ENCODE measurements at regions not wholly inside any gene's neighbourhood (a gene's known extent, or its start where the extent isn't known, plus 50 kb on each side); places are given as distances from the start of the nearest gene placed in this dataset.

DNA sequence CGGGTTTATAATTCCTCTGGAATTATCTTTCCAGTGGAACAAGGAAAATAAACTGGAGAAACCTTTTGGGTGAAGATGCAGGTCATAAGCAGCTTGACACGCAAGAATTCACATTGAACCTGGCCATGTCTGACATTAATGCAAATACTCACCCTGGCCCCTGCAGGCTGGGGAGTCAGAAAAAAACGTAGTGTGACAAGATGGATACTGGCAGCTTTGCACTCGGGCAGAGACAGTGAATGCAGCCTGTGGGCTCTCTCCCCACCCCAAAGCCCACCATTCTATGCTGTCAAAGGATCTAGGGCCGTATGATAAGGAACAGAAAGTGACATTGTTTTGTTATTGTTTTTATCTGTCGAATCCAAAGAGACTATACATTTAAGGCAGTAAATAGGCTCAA is 223.1 kb downstream of the RBM43 start:
- DNase-seq, result no peak
- Histone ChIP-seq H3K4me3 (no peak overlapping the region), H3K27me3 (no peaks in the 10 kb centered on the region), H3K9me3 (no peaks in the 10 kb centered on the region), H3K36me3 (no peaks in the 10 kb centered on the region), H3K27ac (no peak overlapping the region), H3K4me1 (peaks cover 0 to 34% (median 0%) of the 10 kb centered on the region in 3 donors)
- 72 to 81% methylated on average over 6 of the region's 6 CpGs for WGBS, 2 donors
- TF ChIP-seq, protein P1, sequence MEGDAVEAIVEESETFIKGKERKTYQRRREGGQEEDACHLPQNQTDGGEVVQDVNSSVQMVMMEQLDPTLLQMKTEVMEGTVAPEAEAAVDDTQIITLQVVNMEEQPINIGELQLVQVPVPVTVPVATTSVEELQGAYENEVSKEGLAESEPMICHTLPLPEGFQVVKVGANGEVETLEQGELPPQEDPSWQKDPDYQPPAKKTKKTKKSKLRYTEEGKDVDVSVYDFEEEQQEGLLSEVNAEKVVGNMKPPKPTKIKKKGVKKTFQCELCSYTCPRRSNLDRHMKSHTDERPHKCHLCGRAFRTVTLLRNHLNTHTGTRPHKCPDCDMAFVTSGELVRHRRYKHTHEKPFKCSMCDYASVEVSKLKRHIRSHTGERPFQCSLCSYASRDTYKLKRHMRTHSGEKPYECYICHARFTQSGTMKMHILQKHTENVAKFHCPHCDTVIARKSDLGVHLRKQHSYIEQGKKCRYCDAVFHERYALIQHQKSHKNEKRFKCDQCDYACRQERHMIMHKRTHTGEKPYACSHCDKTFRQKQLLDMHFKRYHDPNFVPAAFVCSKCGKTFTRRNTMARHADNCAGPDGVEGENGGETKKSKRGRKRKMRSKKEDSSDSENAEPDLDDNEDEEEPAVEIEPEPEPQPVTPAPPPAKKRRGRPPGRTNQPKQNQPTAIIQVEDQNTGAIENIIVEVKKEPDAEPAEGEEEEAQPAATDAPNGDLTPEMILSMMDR (IDR thresholded peaks at IDR 0.05), result no peak
- TF ChIP-seq POLR2A (IDR thresholded peaks at IDR 0.05), result no peak
- intact Hi-C loops (cut with DNase I), result no loop called here

DNA sequence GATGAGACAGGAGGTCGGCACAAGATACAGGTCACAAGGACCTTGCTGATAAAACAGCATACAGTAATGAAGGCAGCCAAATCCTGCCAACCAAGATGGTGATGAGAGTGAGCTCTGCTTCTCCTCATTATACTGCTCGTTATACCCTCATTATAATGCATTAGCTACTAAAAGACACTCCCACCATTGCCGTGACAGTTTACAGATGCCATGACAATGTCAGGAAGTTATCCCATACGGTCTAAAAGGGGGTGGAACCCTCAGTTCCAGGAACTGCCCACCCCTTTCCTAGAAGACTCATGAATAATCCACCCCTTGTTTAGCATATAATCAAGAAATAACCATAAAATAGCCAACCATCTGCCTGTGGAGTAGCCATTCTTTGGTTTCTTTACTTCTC is 224.2 kb downstream of the RBM43 start:
- no peak for TF ChIP-seq POLR2A (IDR thresholded peaks at IDR 0.05)
- TF ChIP-seq, protein P1 (IDR thresholded peaks at IDR 0.05), result no peak
- intact Hi-C loops (cut with DNase I), result no loop called here
- H3K36me3 ChIP-seq, result no peaks in the 10 kb centered on the region
- H3K4me3 ChIP-seq, result no peak overlapping the region
- H3K4me1 ChIP-seq, result peaks cover 0 to 35% (median 2%) of the 10 kb centered on the region in 3 donors
- 72 to 90% methylated on average over 4 of the region's 4 CpGs for WGBS, 2 donors
- no peak overlapping the region for H3K27ac ChIP-seq
- no peaks in the 10 kb centered on the region for H3K27me3 ChIP-seq
- no peaks in the 10 kb centered on the region for H3K9me3 ChIP-seq
- no peak for DNase-seq

DNA sequence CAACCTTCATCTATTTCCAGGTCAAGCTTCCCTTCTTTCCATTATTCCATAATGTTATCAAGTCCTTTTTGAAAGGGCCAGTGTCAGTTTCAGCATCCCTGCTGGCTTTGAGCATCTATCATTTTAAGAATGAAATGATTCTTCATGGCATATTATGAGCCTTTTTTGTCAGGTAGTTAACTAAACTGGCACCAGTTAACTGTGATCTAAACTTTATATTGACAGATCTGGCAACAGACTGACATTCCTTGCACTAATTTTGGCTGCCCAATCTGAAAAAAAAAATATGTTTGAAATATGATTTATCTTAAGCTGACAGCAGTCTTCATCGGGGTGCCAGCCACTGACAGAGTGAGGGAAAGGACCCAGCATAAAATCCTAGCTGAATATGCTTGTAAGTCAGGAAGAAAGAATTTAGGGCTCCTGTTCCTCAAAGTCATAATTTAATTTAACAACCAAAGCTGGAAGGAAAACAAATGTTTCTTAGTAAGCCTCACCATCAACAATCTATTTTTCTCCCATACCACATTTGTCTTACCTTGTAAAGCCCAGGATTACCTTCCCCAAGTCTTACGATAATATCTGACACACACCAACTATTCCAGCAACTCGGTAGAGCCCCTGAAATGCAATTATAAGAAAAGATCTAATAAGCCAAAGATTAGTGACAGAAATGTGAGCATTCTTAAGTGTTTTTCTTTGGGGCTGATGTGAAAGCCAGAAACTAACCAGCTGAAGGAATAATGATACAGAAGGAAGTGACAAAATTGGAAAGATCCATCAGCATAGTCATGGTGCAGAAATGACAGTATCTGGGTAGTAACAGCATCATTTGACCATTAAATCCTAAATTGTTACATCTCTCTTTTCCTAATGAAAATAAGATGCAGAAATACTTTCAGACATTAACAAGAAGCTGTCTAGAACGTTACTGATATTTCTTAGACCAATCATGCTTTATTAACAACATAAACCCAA is 228.1 kb downstream of the RBM43 start:
- intact Hi-C loops (cut with DNase I), result no loop called here
- 23 to 25% methylated on average over 4 of the region's 4 CpGs for WGBS, 2 donors

DNA sequence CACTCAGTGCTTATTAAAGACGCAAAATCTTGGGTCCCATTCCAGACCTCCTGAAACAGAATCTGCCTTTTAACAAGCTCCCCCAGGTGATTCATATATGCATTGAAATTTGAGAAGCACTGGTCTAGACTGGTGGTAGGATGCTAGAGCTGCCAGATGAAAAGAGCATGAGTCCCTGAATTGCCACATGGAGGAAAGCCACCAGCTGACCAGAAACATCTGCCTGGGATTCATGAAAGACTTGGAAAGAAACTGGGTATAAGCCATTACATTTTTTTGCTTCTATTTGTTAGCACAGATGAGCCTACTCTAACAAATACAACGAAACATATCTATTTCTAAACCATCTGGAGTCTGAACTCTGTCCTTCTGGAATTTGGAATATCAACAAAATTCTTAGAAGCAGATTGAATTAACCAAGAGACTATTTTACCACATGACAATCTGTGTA is 228.9 kb downstream of the RBM43 start:
- H3K27me3 ChIP-seq, result no peaks in the 10 kb centered on the region
- intact Hi-C loops (cut with DNase I), result no loop called here
- 36 to 70% methylated on average over 1 to 2 of the region's 2 CpGs for WGBS, 2 donors
- TF ChIP-seq POLR2A (IDR thresholded peaks at IDR 0.05), result no peak
- TF ChIP-seq, protein P1 (IDR thresholded peaks at IDR 0.05), result no peak
- no peaks in the 10 kb centered on the region for H3K36me3 ChIP-seq
- peaks cover 0 to 15% (median 2%) of the 10 kb centered on the region in 3 donors for H3K4me1 ChIP-seq
- H3K27ac ChIP-seq, result no peak overlapping the region
- no peak for DNase-seq
- H3K9me3 ChIP-seq, result no peaks in the 10 kb centered on the region
- H3K4me3 ChIP-seq, result no peak overlapping the region

More for the DNA sequence above, 228.1 kb downstream of the RBM43 start:
- no peak for DNase-seq
- H3K27me3 ChIP-seq, result no peaks in the 10 kb centered on the region
- no peak overlapping the region for H3K27ac ChIP-seq
- H3K4me1 ChIP-seq, result peaks cover 0 to 15% (median 2%) of the 10 kb centered on the region in 3 donors
- no peaks in the 10 kb centered on the region for H3K36me3 ChIP-seq
- no peak overlapping the region for H3K4me3 ChIP-seq
- H3K9me3 ChIP-seq, result no peaks in the 10 kb centered on the region
- TF ChIP-seq POLR2A (IDR thresholded peaks at IDR 0.05), result no peak
- TF ChIP-seq, protein P1 (IDR thresholded peaks at IDR 0.05), result no peak

DNA sequence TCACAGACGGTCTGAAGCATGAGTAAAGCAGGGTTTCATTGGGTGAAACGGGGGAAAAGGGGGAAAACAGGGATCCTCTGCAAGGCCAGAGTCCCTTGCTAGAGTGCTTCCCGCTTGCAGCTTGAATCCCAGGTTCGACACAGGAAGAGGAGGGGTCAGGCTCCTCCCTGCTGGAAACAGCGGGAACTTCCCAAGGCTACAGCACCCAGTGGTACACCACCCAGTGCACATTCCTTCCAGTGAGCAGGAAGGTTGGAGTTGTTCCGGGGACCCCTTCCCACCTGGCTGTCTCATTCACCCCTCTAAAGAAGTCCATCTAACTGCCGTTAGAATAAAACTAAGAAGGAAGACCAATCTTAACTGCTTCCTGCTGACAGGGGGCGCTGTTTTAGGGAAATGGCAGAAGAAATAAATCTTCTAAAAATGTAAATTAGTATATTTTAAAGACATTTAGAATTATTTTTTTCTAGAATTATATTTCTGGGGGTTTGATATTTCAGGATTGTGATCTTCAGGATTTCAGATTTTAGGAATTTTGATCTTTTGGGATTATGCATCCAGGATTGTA is 230.9 kb downstream of the RBM43 start:
- no peak overlapping the region for H3K4me3 ChIP-seq
- H3K27ac ChIP-seq, result no peak overlapping the region
- peaks cover 0 to 15% (median 2%) of the 10 kb centered on the region in 3 donors for H3K4me1 ChIP-seq
- H3K9me3 ChIP-seq, result no peaks in the 10 kb centered on the region
- intact Hi-C loops (cut with DNase I), result no loop called here
- no peak for TF ChIP-seq POLR2A (IDR thresholded peaks at IDR 0.05)
- TF ChIP-seq, protein P1 (IDR thresholded peaks at IDR 0.05), result peak in 1 of 6 experiments; percentile 24
- no peak for DNase-seq
- no peaks in the 10 kb centered on the region for H3K36me3 ChIP-seq
- 78 to 83% methylated on average over 8 of the region's 8 CpGs for WGBS, 2 donors
- H3K27me3 ChIP-seq, result no peaks in the 10 kb centered on the region

Measured in esophagus squamous epithelium (tissue), 5 donors.